ENCODE measurements at regions not wholly inside any gene's neighbourhood (a gene's known extent, or its start where the extent isn't known, plus 50 kb on each side); places are given as distances from the start of the nearest gene placed in this dataset.

- Histone ChIP-seq H3K27ac (ENCODE audit: control insufficient read depth, insufficient read depth, low read length) (no peak overlapping the region), H3K36me3 (ENCODE audit: control insufficient read depth in 2 of 2, extremely low read depth in 1 of 2, insufficient read depth in 2 of 2, low read length in 2 of 2) (no peaks in the 10 kb centered on the region), H3K79me2 (ENCODE audit: control insufficient read depth, insufficient read depth, low read length) (no peaks in the 10 kb centered on the region), H3K4me2 (ENCODE audit: control insufficient read depth, extremely low read depth, insufficient read depth, low read depth, low read length) (no peak overlapping the region), H3K4me3 (ENCODE audit: control insufficient read depth in 2 of 3, extremely low read depth in 1 of 3, insufficient read depth in 2 of 3, low read depth in 1 of 3, low read length in 3 of 3) (no peak overlapping the region), H3K27me3 (ENCODE audit: control insufficient read depth, extremely low read depth, insufficient read depth, low read length) (no peaks in the 10 kb centered on the region), H3K4me1 (ENCODE audit: control insufficient read depth, extremely low read depth, insufficient read depth, low read length) (peaks cover 3% of the 10 kb centered on the region), H2AFZ (ENCODE audit: control insufficient read depth, low read length) (no peak overlapping the region), H3K9me3 (ENCODE audit: control insufficient read depth, low read depth, low read length) (no peaks in the 10 kb centered on the region), H3K9me1 (ENCODE audit: control insufficient read depth, extremely low read depth, insufficient read depth, low read length) (no peaks in the 10 kb centered on the region), H4K20me1 (ENCODE audit: control insufficient read depth, extremely low read depth, insufficient read depth, low read length) (no peaks in the 10 kb centered on the region), H3K9ac (ENCODE audit: control insufficient read depth, extremely low read depth, insufficient read depth, low read length) (no peak overlapping the region)
- dilution Hi-C loops (cut with MboI; ENCODE audit: extremely low pct_ligation_motif_present, low sequenced_read_pairs), result no loop called here
- TF ChIP-seq EZH2 (IDR thresholded peaks at IDR 0.05; ENCODE audit: low read length), result no peak
- TF ChIP-seq, protein P1, sequence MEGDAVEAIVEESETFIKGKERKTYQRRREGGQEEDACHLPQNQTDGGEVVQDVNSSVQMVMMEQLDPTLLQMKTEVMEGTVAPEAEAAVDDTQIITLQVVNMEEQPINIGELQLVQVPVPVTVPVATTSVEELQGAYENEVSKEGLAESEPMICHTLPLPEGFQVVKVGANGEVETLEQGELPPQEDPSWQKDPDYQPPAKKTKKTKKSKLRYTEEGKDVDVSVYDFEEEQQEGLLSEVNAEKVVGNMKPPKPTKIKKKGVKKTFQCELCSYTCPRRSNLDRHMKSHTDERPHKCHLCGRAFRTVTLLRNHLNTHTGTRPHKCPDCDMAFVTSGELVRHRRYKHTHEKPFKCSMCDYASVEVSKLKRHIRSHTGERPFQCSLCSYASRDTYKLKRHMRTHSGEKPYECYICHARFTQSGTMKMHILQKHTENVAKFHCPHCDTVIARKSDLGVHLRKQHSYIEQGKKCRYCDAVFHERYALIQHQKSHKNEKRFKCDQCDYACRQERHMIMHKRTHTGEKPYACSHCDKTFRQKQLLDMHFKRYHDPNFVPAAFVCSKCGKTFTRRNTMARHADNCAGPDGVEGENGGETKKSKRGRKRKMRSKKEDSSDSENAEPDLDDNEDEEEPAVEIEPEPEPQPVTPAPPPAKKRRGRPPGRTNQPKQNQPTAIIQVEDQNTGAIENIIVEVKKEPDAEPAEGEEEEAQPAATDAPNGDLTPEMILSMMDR (optimal IDR thresholded peaks at IDR 0.05 in 1 of 3, IDR thresholded peaks at IDR 0.05 in 1 of 3, conservative IDR thresholded peaks at IDR 0.05 in 1 of 3; ENCODE audit: extremely low read depth in 1 of 3, insufficient read depth in 2 of 3, low read length in 3 of 3), result no peak
- DNase-seq (ENCODE audit: low read depth, low spot score) (no peak), FAIRE-seq (no peak)
These were observed 262.3 kb downstream of the NEBL start for GRCh38 chr10:20634839-20635238.

DNA sequence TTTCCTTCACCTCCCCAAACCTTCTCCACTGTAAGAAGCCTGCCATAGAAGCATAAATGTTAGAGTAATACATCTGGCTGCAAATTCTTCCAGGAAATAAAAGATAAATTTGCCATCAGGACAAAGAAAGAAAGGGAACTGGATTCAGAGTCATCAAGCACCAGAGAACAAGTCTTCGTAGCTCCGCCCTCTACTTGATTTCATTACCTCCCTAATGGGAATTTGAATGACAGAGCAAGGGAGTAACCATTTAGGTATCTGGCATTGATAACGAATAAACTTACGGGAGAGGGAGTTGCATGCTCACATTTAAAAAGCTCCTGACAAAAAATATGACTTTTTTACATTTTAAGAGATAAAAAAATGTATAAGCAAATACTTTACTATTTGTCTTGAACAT is 263.4 kb downstream of the NEBL start:
- Histone ChIP-seq H3K9me1 (ENCODE audit: control insufficient read depth, extremely low read depth, insufficient read depth, low read length) (no peaks in the 10 kb centered on the region), H3K27me3 (ENCODE audit: control insufficient read depth, extremely low read depth, insufficient read depth, low read length) (no peaks in the 10 kb centered on the region), H3K9ac (ENCODE audit: control insufficient read depth, extremely low read depth, insufficient read depth, low read length) (no peak overlapping the region), H3K9me3 (ENCODE audit: control insufficient read depth, low read depth, low read length) (no peaks in the 10 kb centered on the region), H2AFZ (ENCODE audit: control insufficient read depth, low read length) (no peak overlapping the region), H3K4me1 (ENCODE audit: control insufficient read depth, extremely low read depth, insufficient read depth, low read length) (peaks cover 8% of the 10 kb centered on the region), H4K20me1 (ENCODE audit: control insufficient read depth, extremely low read depth, insufficient read depth, low read length) (no peaks in the 10 kb centered on the region), H3K4me2 (ENCODE audit: control insufficient read depth, extremely low read depth, insufficient read depth, low read depth, low read length) (no peak overlapping the region), H3K36me3 (ENCODE audit: control insufficient read depth in 2 of 2, extremely low read depth in 1 of 2, insufficient read depth in 2 of 2, low read length in 2 of 2) (no peaks in the 10 kb centered on the region), H3K79me2 (ENCODE audit: control insufficient read depth, insufficient read depth, low read length) (no peaks in the 10 kb centered on the region), H3K4me3 (ENCODE audit: control insufficient read depth in 2 of 3, extremely low read depth in 1 of 3, insufficient read depth in 2 of 3, low read depth in 1 of 3, low read length in 3 of 3) (no peak overlapping the region), H3K27ac (ENCODE audit: control insufficient read depth, insufficient read depth, low read length) (no peak overlapping the region)
- FAIRE-seq (no peak), DNase-seq (ENCODE audit: low read depth, low spot score) (no peak)
- dilution Hi-C loops (cut with MboI; ENCODE audit: extremely low pct_ligation_motif_present, low sequenced_read_pairs), result no loop called here
- TF ChIP-seq, protein P1 (optimal IDR thresholded peaks at IDR 0.05 in 1 of 3, IDR thresholded peaks at IDR 0.05 in 1 of 3, conservative IDR thresholded peaks at IDR 0.05 in 1 of 3; ENCODE audit: extremely low read depth in 1 of 3, insufficient read depth in 2 of 3, low read length in 3 of 3), result no peak
- no peak for TF ChIP-seq EZH2 (IDR thresholded peaks at IDR 0.05; ENCODE audit: low read length)

Data from keratinocyte (primary cell).